Endothelial cell (in vitro differentiated cells): ENCODE measurements at regions not wholly inside any gene's neighbourhood (a gene's known extent, or its start where the extent isn't known, plus 50 kb on each side); places are given as distances from the start of the nearest gene placed in this dataset.

Source experiments
- DNase-seq: peaks from one replicate; pipeline ENCODE4 v3.0.0; 2021; ENCODE audit warnings: low spot score
- H3K27ac Mint-ChIP-seq: one replicate; pipeline ENCODE4 v1.8.0; 2021; ENCODE audit warnings: mixed read lengths, inconsistent platforms; ENCODE audit not compliant: unreplicated experiment
- H3K27me3 Mint-ChIP-seq: one replicate; pipeline ENCODE4 v1.8.0; 2021; ENCODE audit warnings: mild to moderate bottlenecking, moderate library complexity, mixed read lengths, inconsistent platforms; ENCODE audit not compliant: unreplicated experiment
- H3K36me3 Mint-ChIP-seq: one replicate; pipeline ENCODE4 v1.8.0; 2021; ENCODE audit warnings: mild to moderate bottlenecking, low read depth, mixed read lengths, inconsistent platforms; ENCODE audit not compliant: unreplicated experiment
- H3K4me1 Mint-ChIP-seq: one replicate; pipeline ENCODE4 v1.8.0; 2021; ENCODE audit warnings: mild to moderate bottlenecking, mixed read lengths, inconsistent platforms; ENCODE audit not compliant: unreplicated experiment
- H3K4me3 Mint-ChIP-seq: one replicate; pipeline ENCODE4 v1.8.0; 2021; ENCODE audit warnings: mild to moderate bottlenecking, mixed read lengths, inconsistent platforms; ENCODE audit not compliant: unreplicated experiment
- H3K9me3 Mint-ChIP-seq: one replicate; pipeline ENCODE4 v1.8.0; 2021; ENCODE audit warnings: mixed read lengths, inconsistent platforms; ENCODE audit not compliant: unreplicated experiment
- CTCF ChIP-seq: fragments of 200-600 bp; sonication (generic); IDR thresholded peaks from one replicate; pipeline ENCODE4 v1.5.0; 2021; ENCODE audit warnings: antibody characterized with exemption; ENCODE audit not compliant: unreplicated experiment

DNA sequence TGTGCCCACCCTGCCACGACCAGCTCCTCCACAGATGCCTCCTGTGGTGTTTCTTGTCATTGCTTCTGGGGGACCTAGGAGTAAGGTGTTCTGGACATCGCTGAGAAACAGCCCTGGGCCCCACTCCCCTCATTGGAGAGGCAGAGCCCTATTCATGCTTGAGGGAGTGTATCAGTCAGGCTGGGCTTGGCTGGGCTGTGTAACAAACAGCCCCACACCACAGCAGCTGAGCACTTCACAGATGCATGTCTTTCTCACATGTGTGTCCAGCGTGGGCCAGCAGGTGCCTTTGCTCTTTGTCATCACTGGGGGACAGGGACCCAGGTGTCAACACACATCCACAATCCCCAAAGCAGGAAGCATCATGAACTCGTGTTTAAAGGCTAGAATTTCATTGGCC is 65.1 kb upstream of the FBRSL1 start:
- H3K4me1 Mint-ChIP-seq, result peaks cover 10% of the 10 kb centered on the region
- H3K9me3 Mint-ChIP-seq, result no peaks in the 10 kb centered on the region
- no peak overlapping the region for H3K27ac Mint-ChIP-seq
- DNase-seq, result no peak
- no peak for TF ChIP-seq CTCF
- H3K36me3 Mint-ChIP-seq, result peaks cover 11% of the 10 kb centered on the region
- H3K4me3 Mint-ChIP-seq, result no peak overlapping the region
- H3K27me3 Mint-ChIP-seq, result peaks cover 27% of the 10 kb centered on the region

DNA sequence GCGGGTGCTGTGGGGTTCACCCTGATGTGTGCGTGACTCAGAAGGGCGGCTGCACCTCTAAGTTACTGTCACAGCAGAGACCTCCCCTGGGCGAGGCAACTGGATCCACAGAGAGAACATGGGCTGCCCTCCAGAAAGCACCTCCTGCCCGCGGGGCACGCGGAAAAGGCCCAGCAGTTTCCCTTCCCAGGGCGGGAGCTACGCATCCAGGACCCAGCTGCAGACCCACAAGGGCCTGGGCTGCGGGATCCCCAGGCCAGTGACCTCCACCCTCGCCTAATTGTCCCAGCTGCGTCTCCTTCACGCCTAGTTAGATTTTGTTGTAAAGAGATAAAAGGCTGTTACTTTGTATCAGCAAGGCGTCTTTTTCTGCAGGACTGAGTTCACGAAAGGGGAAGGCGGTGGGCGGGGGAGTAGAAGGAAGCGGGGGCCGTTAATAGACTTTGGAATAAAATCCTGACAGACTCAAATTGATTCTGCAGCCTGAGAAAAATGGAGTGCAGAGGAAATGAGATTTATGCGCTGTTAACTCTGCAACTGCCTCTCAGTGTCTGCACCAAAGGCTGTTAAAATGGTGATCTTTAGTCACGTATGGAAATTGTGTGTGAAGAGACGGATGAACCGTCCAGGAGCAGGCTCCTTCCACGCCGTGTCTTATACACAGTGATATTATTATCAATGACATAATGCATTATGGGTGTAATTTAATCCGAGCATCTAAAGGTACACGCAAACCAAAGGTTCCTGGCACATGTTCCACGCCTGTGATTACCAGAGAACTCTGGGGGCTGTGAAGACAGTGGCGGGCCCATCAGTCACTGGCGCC is 65.9 kb upstream of the FBRSL1 start:
- H3K9me3 Mint-ChIP-seq, result no peaks in the 10 kb centered on the region
- no peak overlapping the region for H3K27ac Mint-ChIP-seq
- H3K36me3 Mint-ChIP-seq, result peaks cover 11% of the 10 kb centered on the region
- H3K4me1 Mint-ChIP-seq, result peaks cover 5% of the 10 kb centered on the region
- no peak for TF ChIP-seq CTCF
- no peak for DNase-seq
- peaks cover 27% of the 10 kb centered on the region for H3K27me3 Mint-ChIP-seq
- no peak overlapping the region for H3K4me3 Mint-ChIP-seq

DNA sequence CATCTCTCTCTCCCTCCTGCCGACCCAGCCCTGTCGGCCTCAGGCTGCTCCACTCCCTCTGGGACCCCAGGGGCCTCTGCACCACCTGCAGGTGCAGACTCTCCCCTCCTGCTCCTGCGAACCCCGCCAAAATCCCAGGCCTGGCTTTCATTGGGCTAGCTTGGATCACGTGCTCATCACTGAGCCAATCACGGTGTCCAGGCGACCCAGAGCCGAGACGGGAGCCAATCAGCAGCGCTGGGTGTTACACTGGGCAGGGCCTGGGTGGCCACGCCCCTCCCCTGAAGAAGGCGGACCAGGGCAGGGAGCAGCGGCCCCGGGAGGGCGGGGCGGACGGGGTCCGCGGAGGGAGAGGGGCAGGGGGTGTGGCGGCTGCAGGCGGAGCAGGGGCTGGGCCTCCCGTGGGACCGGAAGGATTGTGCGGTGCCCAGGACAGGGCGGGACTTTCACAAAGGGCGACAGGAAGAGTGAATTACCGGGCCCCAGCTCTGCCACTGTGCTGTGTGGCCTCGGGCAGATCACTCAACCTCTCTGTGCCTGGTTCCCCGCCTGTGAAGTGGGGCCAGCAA is 66.6 kb upstream of the FBRSL1 start:
- DNase-seq, result no peak
- no peaks in the 10 kb centered on the region for H3K9me3 Mint-ChIP-seq
- H3K36me3 Mint-ChIP-seq, result peaks cover 11% of the 10 kb centered on the region
- H3K27ac Mint-ChIP-seq, result no peak overlapping the region
- TF ChIP-seq CTCF, result no peak
- peaks cover 27% of the 10 kb centered on the region for H3K27me3 Mint-ChIP-seq
- no peak overlapping the region for H3K4me3 Mint-ChIP-seq
- no peaks in the 10 kb centered on the region for H3K4me1 Mint-ChIP-seq

DNA sequence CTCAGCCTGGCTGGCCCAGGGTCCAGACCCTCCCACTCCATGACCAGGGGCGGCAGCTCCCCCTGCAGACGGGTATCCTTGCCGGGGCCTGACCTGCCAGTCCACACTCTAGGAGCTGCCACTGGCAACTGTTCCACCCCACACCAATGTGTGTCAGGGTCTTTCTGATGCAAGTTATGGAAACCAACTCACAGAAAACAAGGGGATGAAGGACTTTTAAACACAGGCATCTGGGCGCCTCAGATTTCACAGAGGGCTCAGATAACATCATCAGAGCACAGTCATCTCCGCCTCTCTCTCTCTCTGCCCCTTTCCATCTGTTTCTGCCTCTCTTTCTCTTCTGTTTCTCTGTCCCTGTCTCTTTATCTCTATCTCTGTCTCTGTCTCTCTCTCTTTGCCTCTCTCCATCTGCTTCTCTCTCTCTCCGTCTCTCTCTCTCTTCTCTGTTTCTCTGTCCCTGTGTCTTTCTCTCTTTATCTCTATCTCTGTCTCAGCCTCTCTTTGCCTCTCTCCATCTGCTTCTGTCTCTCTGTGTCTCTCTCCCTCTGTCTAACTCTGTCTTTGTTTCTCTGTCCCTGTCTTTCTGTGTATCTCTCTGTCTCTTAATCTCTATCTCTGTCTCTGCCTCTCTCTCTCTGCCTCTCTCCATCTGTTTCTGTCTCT is 67.4 kb upstream of the FBRSL1 start:
- no peak overlapping the region for H3K4me3 Mint-ChIP-seq
- H3K27ac Mint-ChIP-seq, result peak overlapping the region; percentile 2
- peaks cover 24% of the 10 kb centered on the region for H3K27me3 Mint-ChIP-seq
- peaks cover 11% of the 10 kb centered on the region for H3K36me3 Mint-ChIP-seq
- H3K9me3 Mint-ChIP-seq, result no peaks in the 10 kb centered on the region
- TF ChIP-seq CTCF, result no peak
- DNase-seq, result peak; percentile 48
- no peaks in the 10 kb centered on the region for H3K4me1 Mint-ChIP-seq

- no peak overlapping the region for H3K27ac Mint-ChIP-seq
- H3K9me3 Mint-ChIP-seq, result no peaks in the 10 kb centered on the region
- peaks cover 24% of the 10 kb centered on the region for H3K27me3 Mint-ChIP-seq
- no peaks in the 10 kb centered on the region for H3K4me1 Mint-ChIP-seq
- DNase-seq, result no peak
- TF ChIP-seq CTCF, result no peak
- no peak overlapping the region for H3K4me3 Mint-ChIP-seq
- peaks cover 10% of the 10 kb centered on the region for H3K36me3 Mint-ChIP-seq
Observed at GRCh38 chr12:132422040-132422380, 67.9 kb upstream of the FBRSL1 start.
